Right ventricle myocardium inferior (tissue), 1 donor: ENCODE measurements at regions not wholly inside any gene's neighbourhood (a gene's known extent, or its start where the extent isn't known, plus 50 kb on each side); places are given as distances from the start of the nearest gene placed in this dataset.
"Not testable (repeated sequence)": the region's sequence is repeated elsewhere in the genome, so short reads cannot be mapped to it uniquely, and the experiment has no call there.

ENCODE experiments used
- ATAC-seq: fragments of 200-7000 bp; cut with Tn5 transposase; one replicate; pipeline ENCODE4 v1.9.1; 2020; ENCODE audit warnings: mild to moderate bottlenecking, moderate library complexity
- DNase-seq: peaks from one replicate; pipeline ENCODE4 v3.0.0; 2021; ENCODE audit errors: missing footprints
- intact Hi-C: fragments of 100-400 bp; cut with DNase I; formaldehyde crosslinking; loops from one replicate; pipeline ENCODE4 v1.11.0; 2022
- donor health status: DM: no; HTN: yes; CAD: no; lungs with severe emphysema.

DNA sequence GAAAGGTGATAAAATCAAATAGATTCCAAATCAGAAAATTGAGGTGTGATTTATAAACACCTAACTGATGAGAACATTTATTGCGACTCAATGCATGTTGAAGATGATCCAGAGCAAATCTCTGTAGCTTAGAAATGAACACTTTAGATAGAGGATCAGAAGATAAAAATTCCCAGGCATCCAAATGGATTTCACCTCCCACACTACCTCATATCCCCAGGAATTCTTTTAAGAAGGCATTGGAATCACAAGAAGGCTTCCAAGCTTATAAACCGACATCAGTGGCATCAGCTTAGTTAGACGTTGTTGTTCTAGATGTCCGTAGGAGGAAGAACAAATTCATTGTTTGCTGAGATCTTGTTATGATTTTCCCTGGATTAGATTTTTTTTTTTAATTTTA lies 154.4 kb downstream of the EBLN2 start:
- no peak for ATAC-seq
- intact Hi-C loops: no loop called here
- no peak for DNase-seq

DNA sequence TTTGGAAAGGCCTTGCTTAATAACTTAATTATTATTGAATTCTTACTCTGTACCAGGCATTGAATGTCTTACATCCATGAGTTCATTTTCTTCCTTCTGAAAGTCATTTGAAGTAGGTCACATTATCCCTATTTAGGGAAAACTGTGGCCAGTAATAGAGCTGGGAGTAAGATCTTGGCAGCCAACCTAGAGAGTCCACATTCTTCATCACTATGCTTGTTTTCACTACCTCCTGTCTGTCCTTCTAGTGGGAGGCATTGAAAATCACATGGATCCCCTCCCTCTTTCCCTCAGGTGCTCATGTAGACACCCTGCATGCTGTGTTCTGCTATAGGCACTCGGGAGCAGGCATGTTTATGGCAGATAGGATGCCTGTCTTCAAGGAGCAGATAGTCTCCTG lies 154.9 kb downstream of the EBLN2 start:
- intact Hi-C loops: no loop called here

DNA sequence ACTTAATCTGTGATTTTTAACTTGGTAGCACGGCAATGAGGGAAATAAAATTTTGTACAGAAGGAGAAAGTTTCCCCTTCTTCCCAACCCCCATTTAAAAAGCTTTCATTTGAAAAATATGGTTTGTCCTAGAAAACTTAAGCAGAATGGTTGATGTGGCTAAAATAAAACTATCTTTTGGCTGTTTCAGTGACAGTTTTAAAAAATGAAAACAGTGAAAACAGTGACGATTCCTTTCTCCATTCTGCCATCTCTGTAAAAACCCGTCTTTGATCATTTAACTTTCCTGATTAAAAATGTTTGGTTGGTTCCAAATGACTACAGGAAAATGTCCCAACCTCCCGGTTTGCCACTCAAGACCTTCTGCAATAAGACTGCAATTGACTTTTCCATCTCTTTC lies 160.7 kb downstream of the EBLN2 start:
- intact Hi-C loops: no loop called here
- DNase-seq: no peak
- no peak for ATAC-seq

More for the DNA sequence above, 154.9 kb downstream of the EBLN2 start:
- no peak for DNase-seq
- ATAC-seq: no peak

DNA sequence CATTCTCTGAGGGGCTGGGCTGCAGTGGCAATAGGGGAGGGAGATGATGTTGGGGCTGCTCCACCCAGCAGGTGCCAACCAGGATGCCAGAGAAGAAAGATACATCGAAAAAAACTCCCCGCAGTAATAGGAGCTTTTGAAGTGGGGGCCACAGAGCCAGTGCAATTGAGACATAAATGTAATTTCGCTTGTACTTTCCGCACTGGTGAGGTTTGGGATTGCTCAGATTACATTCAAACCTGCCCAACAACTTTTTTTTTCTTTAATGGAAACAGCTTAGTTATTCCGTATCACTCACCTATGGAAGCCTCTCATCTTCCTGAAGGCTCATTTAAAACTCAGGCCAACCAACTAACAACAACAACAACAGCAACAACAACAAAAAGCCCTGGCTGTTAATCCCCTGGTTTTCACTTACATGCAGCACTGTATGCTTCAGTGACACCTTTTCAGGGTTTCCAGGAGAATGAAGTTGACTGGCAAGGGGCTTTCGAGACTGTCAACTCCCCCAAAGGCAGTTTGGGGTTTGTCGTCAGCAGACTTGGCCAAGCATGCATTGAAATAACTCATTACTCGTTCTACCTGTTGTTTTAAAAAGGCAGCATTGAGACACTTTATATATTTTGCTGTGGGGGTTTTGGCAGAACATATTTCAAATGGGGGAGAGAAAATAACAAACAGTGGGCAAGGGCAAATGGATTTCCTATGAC lies 163.8 kb downstream of the EBLN2 start:
- intact Hi-C loops: no loop called here
- ATAC-seq (no peak), DNase-seq (no peak)

DNA sequence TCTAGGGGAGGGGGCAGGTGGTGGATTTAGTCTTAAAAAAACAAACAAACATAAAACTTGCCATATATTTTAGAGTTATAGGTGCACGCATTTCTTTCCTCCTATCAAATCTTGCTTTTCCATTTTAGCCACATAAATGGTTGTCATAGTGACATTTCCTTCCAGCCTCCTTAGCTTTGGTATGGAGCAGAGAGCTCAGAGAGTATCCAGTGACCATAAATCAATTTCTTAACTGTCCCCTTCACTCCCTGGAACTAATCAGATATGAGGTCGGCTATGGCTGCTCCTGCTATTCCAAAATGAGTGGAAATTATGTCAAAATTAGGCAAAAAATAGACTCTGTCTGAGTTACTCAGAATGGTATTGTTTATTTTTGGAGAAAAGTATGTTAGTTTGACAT lies 164.5 kb downstream of the EBLN2 start:
- no peak for ATAC-seq
- intact Hi-C loops: no loop called here
- no peak for DNase-seq

DNA sequence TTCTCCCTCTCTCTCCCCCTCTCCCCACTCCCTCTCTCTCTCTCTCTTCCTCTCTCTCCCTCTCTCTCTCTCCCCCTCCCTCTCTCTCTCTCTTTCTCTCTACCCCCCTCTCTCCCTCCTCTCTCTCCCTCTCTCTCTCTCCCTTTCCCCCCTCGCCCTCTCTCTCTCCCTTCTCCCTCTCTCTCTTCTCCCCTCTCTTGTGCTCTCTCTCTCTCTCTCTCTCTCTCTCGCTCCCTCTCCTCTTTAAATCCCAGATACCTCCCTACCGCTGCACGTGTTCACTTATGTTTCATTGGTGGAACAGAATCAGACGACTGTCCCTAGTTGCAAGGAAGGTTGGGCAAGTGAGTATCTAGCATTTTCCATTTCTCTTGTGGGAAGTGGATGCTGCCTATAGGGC lies 166.5 kb downstream of the EBLN2 start:
- intact Hi-C loops: no loop called here
- ATAC-seq: no peak
- no peak for DNase-seq

DNA sequence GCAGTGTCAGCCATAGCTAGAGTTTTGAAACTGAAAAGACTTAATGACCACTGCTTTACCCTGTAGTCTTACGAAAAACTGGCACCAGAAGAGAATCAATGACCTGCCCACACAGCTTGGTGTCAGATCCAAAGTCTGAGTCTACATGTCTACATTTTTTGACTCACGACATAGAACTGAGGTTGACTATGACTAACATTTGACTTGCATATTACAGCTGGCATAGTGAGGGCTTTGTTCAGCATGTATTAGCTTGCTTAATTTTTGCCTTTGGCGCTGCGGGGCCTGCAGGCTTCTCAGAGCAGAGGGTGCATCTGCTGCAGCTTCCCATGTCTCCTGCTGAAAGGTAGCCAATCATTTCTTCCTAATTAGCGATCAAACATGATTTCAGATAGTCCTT lies 167.0 kb downstream of the EBLN2 start:
- intact Hi-C loops: no loop called here
- no peak for DNase-seq
- ATAC-seq: no peak

DNA sequence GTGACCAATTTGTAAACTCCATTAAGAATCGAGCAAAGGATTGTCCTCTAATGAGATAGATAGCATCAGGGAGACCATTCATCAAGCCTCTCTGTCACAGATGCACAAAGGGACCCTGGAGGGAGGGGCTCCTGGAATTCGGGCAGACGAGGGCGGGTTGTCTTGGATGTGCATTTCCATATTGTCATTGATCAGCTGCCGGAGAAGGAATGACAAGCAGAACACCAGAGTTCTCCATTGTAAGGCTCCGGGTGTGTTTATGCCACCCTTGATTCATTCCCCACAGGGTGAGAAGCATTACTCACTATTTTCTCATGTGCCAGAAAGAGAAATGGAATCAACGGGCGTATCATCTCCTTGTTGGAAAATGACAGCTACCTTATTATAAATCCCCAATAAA lies 167.5 kb downstream of the EBLN2 start:
- intact Hi-C loops: no loop called here
- DNase-seq (no peak), ATAC-seq (no peak)

DNA sequence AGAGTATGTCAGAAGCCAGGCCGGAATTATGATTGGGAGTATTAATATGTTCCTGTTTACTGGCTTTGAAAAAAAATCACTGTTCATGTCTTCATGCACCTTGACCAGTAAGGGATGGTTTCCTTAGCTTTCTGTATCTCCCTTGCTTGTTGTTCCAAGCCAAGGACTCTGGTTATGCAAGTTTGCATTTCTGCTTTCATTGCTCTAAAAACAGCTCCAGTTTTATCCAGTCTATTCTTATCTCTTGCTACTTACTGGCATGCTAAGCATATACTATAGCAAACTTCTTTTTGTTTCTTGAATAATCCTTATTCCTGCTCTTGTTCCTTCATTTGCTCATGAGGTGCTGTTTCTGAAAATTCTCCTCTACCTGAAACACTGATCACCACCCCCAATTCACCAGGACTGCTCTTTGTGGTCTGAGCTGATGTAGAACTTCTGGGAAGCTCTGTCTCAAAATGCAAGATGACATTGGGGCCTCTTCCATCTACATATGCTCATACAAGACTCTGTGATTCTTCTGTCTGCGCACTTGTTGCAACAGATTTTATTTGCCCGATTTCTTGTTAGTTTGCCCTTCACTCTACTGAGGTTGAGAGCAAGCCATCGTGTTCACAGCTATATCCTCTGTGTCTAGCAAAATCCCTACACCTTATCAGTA lies 173.0 kb downstream of the EBLN2 start:
- ATAC-seq (no peak), DNase-seq (no peak)
- intact Hi-C loops: no loop called here

DNA sequence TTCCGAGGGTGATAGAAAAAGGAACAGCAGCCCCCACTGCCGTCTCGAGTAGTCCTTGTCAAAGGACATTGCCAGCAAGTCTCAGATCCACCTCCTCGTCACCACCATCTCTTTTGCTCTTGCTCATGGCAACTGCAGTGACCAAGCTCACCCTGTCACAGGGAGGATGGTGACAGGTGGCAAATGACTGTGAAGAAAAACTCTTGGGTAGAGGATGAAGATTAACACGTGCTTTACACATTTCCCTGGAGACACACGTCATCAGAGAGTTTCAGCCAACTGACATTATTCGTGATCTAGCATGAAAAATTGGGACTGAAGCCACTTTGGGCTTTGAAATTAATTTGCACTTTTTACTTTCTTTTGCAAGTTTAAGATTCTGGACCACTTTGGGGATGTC lies 174.3 kb downstream of the EBLN2 start:
- no peak for ATAC-seq
- intact Hi-C loops: no loop called here
- no peak for DNase-seq

DNA sequence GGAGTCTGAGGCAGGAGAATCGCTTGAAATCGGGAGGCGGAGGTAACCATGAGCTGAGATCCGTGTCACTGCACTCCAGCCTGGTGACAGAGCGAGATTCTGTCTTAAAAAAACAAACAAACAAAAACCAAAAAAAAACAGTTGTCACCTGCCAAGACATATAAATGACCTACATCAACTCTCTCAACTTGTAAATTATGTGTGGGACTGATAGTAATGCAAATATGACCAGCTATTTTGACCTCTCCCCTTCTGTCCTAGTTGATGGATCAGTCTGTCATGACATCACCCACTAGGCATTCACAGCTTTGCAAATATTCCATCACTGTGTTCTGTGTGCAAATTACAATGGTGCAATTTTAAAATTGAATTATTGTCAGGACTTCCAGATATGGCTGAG lies 175.4 kb downstream of the EBLN2 start:
- ATAC-seq (no peak), DNase-seq (no peak)
- intact Hi-C loops: no loop called here

DNA sequence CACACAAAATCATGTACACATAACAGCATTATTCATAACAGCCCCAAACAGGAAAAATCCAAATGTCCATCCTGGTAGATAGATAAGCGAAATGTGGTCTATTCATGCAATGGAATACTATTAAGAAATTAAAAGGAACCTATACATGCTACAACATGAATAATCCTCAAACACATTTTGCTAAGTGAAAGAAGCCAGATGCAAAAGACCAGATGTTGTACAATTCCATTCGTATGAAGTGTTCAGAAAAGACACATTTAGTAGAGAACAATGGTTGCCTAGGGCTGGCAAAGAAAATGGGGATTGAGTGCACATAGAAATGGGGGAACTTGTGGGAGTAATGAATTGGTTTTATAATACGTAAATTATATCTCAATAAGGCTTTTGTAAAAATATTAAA lies 182.3 kb downstream of the EBLN2 start:
- ATAC-seq: no peak
- DNase-seq: no peak
- intact Hi-C loops: no loop called here

DNA sequence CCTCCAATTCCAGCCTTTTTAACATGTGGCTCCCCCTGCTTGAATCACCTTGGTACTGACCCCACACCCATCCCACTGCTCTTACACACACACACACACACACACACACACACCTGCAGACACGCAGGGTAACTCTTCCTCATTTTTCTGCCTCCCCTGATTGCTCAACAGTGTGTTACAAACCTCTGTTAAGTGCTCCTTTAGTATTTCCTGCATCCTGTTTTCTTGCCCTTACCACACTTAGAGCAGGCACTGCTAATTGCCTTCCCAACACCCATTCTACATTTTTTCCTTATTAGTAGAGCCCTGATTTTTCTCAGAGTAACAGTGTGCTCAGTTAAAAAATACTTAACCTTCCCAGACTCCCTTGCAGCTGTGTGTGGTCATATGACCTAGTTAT lies 184.0 kb downstream of the EBLN2 start:
- intact Hi-C loops: no loop called here
- no peak for ATAC-seq

DNA sequence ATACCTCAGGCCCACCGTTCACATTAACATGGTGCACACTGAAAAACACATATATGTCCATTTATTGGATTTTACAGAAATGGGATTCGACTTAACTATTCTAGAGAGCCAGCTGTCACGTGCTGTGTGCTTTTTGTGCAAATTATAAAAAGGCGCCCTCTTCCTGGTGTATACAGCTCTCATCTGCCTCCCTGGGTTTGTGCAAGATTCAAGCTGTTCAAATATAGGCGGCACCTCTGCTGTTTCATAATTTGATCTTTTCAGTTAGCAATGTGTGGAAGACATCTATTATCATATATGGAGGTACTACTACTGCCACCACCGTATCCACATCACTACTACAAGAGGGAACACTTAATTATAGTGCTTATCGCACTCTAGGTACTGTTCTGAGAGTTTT lies 187.6 kb downstream of the EBLN2 start:
- ATAC-seq (no peak), DNase-seq (no peak)
- intact Hi-C loops: no loop called here

More for the DNA sequence above, 184.0 kb downstream of the EBLN2 start:
- no peak for DNase-seq

DNA sequence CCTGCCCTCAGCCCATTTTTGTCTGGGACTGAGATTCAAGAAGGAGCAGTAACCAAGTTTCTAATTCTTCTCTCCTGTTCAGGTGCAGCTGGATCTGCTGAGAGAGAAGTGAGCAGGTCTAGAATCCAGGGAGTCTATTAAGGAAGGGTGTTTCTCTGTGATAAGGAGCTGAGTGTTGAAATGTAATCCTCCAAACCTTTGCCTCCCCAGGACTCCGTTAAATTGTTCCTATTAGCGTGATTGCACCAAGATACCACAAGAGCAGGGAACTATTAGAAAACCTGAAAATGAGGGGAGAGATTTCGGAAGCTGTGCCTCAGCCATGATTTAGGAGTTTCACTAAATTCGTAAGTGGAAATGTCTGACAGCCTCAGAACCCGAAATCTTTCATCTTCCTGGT lies 192.6 kb downstream of the EBLN2 start:
- DNase-seq (no peak), ATAC-seq (no peak)
- intact Hi-C loops: no loop called here

DNA sequence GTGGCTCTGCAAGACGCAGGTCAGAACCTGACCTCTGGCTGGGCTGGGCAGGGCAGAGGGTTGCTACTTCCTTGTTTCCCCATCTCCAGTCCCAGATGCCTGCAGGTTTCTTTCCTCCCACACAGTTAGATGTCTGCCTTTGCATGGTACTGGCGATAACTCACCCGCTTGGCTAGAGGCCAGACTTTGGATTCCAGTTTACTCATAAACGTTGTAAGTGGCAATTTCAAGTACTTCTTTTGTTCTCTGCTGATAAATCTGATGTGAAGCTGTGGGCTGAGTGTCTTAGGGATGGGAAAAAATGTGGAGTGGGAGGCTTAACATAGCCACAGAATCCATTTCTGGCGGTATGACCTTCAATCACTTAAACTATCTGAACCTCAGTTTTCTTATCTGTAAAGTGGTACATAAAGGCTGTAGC lies 194.2 kb downstream of the EBLN2 start:
- no peak for ATAC-seq
- no peak for DNase-seq
- intact Hi-C loops: no loop called here

DNA sequence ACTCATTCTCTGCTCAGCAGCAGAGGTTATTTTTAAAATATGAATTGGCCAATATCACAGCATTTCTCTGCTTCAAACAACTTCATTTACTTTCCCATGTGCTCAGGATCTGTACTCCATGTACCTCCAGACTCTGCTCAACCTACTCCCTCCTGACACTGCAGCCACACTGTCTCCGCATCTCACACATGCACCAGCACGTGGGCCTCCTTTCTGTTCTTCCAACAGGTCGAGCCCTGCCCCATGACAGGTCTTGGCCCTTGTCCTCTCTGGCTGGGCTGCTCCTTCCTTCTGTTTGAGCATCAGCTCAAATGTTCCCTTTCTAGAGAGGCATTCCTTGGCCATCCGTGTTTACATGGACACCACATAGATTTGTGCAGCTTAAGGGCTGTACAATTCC lies 195.7 kb downstream of the EBLN2 start:
- no peak for ATAC-seq
- DNase-seq: no peak
- intact Hi-C loops: no loop called here

DNA sequence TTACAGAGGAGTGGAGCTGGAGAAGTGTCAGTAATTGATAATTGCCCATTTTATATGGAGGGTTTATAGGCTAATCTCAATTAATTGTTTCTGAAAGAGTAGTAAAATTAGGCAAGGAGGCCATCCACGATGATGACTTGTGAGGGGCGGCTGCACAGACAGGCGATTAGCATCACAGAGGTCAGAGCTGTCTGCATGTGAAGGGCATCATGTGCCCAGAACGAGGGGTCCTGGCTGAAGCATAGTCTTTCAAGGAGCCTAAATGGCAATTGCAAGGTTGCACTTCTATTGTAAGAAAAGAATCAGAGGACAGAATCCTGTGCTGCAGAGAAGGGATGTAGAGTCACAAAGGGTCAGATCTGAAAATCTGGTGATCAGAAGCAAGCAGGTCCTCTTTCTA lies 196.6 kb downstream of the EBLN2 start:
- no peak for ATAC-seq
- intact Hi-C loops: no loop called here
- no peak for DNase-seq

DNA sequence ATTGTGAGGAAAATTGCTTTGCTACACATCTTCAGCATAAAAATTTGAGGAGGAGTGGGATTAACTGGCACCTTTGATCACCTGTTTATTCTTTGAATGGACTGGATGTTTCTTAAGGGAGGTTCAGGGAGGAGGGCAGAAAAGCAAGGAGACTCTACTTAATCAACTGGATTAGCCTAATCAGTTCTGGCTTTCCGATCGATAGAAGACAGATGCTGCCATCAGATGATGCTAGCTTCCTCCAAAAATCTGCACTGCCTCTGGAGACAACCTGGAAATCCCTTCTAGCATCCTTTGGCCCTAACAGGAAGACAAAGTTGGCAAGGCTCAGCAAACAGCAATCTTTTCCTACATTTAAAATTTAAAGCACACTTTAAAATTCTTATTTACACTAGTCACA lies 197.8 kb downstream of the EBLN2 start:
- intact Hi-C loops: no loop called here

DNA sequence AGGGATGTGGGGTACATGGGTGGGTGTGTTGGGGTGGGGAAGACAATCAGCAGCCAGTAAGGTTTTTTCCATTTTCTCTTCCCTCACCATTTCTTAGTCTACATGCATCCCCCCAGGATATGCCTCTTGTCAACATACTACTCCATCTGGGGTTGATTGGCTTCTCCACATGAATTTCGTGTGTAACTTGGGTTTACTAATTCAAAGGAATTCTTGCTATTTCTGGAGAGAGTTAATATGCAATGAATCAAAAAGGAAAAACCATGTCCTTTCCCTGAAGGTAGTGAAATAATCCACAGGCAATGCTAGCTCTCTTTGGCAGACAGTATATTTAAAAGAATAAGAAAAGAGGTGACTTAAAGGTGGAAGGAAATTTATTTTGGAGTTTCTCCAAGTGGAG lies 198.4 kb downstream of the EBLN2 start:
- intact Hi-C loops: no loop called here
- ATAC-seq: no peak
- DNase-seq: no peak

More for the DNA sequence above, 197.8 kb downstream of the EBLN2 start:
- ATAC-seq (no peak), DNase-seq (no peak)

DNA sequence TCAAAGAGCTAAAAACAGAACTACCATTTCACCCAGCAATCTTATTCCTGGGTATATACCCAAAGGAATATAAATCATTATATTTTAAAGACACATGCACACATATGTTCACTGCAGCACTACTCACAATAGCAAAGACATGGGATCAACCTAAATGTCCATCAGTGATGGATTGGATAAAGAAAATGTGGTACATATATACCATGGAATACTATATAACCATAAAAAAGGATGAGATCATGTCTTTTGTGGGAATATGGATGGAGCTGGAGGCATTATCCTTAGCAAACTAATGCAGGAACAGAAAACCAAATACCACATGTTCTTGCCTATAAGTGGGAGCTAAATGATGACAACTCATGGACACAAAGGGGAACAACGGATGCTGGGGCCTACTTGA lies 205.1 kb downstream of the EBLN2 start:
- ATAC-seq, intact Hi-C loops, DNase-seq: not testable (repeated sequence)
